ENCODE measurements at regions not wholly inside any gene's neighbourhood (a gene's known extent, or its start where the extent isn't known, plus 50 kb on each side); places are given as distances from the start of the nearest gene placed in this dataset.
"Not testable (repeated sequence)": the region's sequence is repeated elsewhere in the genome, so short reads cannot be mapped to it uniquely, and the experiment has no call there.

GRCh38 chr1:221285458-221286210, 406.4 kb downstream of the HLX start:
- FAIRE-seq: not testable (repeated sequence)

GRCh38 chr1:221286399-221286798, 407.2 kb downstream of the HLX start:
- FAIRE-seq: no peak
- no peak for DNase-seq (ENCODE audit: insufficient read length, low spot score)

More at GRCh38 chr1:221285458-221286210, 406.4 kb downstream of the HLX start:
- DNase-seq (ENCODE audit: insufficient read length, low spot score): not testable (repeated sequence)

GRCh38 chr1:221289103-221289502, 409.9 kb downstream of the HLX start:
- no peak for DNase-seq (ENCODE audit: insufficient read length, low spot score)
- no peak for FAIRE-seq

GRCh38 chr1:221290669-221291068, 411.4 kb downstream of the HLX start:
- DNase-seq (ENCODE audit: insufficient read length, low spot score) (no peak), FAIRE-seq (no peak)

- FAIRE-seq (no peak), DNase-seq (ENCODE audit: insufficient read length, low spot score) (no peak)
These were observed 411.9 kb downstream of the HLX start for GRCh38 chr1:221291113-221291512.

- no peak for DNase-seq (ENCODE audit: insufficient read length, low spot score)
These were observed 413.4 kb downstream of the HLX start for GRCh38 chr1:221292652-221293051.

GRCh38 chr1:221294242-221294641, 415.0 kb downstream of the HLX start:
- DNase-seq (ENCODE audit: insufficient read length, low spot score): no peak
- no peak for FAIRE-seq

More at GRCh38 chr1:221292652-221293051, 413.4 kb downstream of the HLX start:
- FAIRE-seq: no peak

GRCh38 chr1:221302357-221302756, 423.1 kb downstream of the HLX start:
- DNase-seq (ENCODE audit: insufficient read length, low spot score) (no peak), FAIRE-seq (no peak)

GRCh38 chr1:221302810-221303209, 423.6 kb downstream of the HLX start:
- DNase-seq (ENCODE audit: insufficient read length, low spot score) (no peak), FAIRE-seq (no peak)

- DNase-seq (ENCODE audit: insufficient read length, low spot score): no peak
- no peak for FAIRE-seq
These were observed 424.4 kb downstream of the HLX start for GRCh38 chr1:221303623-221304022.

- DNase-seq (ENCODE audit: insufficient read length, low spot score) (no peak), FAIRE-seq (no peak)
These were observed 427.0 kb downstream of the HLX start for GRCh38 chr1:221306239-221306638.

GRCh38 chr1:221308534-221309511, 429.6 kb downstream of the HLX start:
- FAIRE-seq (no peak), DNase-seq (ENCODE audit: insufficient read length, low spot score) (no peak)

GRCh38 chr1:221309723-221310122, 430.5 kb downstream of the HLX start:
- FAIRE-seq (no peak), DNase-seq (ENCODE audit: insufficient read length, low spot score) (no peak)

- FAIRE-seq (no peak), DNase-seq (ENCODE audit: insufficient read length, low spot score) (no peak)
These were observed 430.9 kb downstream of the HLX start for GRCh38 chr1:221310180-221310579.

- FAIRE-seq: no peak
- no peak for DNase-seq (ENCODE audit: insufficient read length, low spot score)
These were observed 426.6 kb downstream of the DUSP10 start for GRCh38 chr1:221315330-221315729.

- no peak for DNase-seq (ENCODE audit: insufficient read length, low spot score)
- no peak for FAIRE-seq
These were observed 425.3 kb downstream of the DUSP10 start for GRCh38 chr1:221316491-221317056.

GRCh38 chr1:221317537-221317936, 424.4 kb downstream of the DUSP10 start:
- FAIRE-seq (no peak), DNase-seq (ENCODE audit: insufficient read length, low spot score) (no peak)

- no peak for FAIRE-seq
- no peak for DNase-seq (ENCODE audit: insufficient read length, low spot score)
These were observed 413.9 kb downstream of the DUSP10 start for GRCh38 chr1:221327954-221328353.

- no peak for FAIRE-seq
- no peak for DNase-seq (ENCODE audit: insufficient read length, low spot score)
These were observed 413.5 kb downstream of the DUSP10 start for GRCh38 chr1:221328371-221328770.

- no peak for FAIRE-seq
- no peak for DNase-seq (ENCODE audit: insufficient read length, low spot score)
These were observed 410.4 kb downstream of the DUSP10 start for GRCh38 chr1:221331273-221332183.

Data from HTR-8/SVneo (cell line).